Esophagus muscularis mucosa (tissue), 4 donors: ENCODE measurements at regions not wholly inside any gene's neighbourhood (a gene's known extent, or its start where the extent isn't known, plus 50 kb on each side); places are given as distances from the start of the nearest gene placed in this dataset.

Source experiments
- EP300 ChIP-seq: sonication (generic); formaldehyde crosslinking; IDR thresholded peaks from one replicate; pipeline ENCODE4 v1.6.1; 2017; ENCODE audit warnings: antibody characterized with exemption
- POLR2A ChIP-seq: fragments of 450-650 bp; IDR thresholded peaks from one replicate; pipeline ENCODE4 v1.6.1; 2017; ENCODE audit warnings: antibody characterized with exemption, moderate library complexity, mild to moderate bottlenecking, low read depth
- TF ChIP-seq, protein P1 (sequence below), 3 experiments: fragments of 200-600 bp in 2 of 3; fragments of 450-650 bp in 1 of 3; sonication (generic) in 2 of 3; IDR thresholded peaks; one replicate each; pipeline ENCODE4 v1.5.1; 2017 to 2019; ENCODE audit warnings: antibody characterized with exemption in 3 of 3, mild to moderate bottlenecking in 2 of 3, moderate library complexity in 1 of 3

DNA sequence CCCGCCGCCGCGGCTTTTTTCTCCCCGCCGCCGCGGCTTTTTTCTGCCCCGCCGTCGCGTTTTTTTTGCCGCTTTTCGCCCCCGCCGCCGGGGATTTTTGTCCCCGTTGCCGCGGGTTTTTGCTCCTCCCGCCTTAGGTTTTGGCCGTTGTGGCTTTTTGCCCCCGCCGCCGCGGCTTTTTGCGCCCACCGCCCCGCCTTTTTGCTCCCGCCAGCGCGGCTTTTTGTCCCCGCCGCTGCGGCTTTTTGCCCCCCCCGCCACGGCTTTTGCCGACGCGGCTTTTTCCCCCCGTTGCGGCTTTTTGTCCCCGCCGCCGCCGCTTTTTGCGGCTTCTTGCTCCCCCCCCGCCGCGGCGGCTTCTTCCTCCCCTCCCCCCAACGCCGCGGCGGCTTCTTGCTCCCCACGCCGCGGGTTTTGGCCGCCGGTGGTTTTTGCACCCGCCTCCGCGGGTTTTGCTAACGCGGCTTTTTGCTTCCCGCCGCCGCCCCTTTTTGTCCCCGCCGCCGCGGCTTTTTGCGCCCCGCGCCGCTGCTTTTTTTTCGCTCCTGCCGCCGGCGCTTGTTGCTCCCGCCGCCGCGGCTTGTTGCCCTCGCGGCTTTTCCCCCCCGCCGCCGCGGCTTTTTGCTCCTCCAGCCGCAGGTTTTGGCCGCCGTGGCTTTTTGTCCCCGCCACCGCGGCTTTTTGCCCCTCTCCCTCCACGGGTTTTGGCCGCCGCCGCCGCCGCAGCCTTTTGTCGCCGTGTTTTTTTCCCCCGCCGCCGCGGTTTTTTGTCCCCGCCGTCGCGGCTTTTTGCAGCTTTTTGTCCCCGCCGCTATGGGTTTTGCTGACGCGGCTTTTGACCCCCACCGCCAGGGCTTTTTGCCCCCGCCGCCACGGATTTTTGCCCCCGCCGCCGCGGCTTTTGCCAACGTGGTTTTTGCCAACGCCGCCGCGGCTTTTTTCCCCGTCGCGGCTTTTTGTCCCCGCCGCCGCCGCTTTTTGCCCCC lies 150.3 kb downstream of the KCNJ18 start:
- no peak for TF ChIP-seq POLR2A
- TF ChIP-seq, protein P1, sequence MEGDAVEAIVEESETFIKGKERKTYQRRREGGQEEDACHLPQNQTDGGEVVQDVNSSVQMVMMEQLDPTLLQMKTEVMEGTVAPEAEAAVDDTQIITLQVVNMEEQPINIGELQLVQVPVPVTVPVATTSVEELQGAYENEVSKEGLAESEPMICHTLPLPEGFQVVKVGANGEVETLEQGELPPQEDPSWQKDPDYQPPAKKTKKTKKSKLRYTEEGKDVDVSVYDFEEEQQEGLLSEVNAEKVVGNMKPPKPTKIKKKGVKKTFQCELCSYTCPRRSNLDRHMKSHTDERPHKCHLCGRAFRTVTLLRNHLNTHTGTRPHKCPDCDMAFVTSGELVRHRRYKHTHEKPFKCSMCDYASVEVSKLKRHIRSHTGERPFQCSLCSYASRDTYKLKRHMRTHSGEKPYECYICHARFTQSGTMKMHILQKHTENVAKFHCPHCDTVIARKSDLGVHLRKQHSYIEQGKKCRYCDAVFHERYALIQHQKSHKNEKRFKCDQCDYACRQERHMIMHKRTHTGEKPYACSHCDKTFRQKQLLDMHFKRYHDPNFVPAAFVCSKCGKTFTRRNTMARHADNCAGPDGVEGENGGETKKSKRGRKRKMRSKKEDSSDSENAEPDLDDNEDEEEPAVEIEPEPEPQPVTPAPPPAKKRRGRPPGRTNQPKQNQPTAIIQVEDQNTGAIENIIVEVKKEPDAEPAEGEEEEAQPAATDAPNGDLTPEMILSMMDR (IDR thresholded peaks at IDR 0.05), result no peak
- no peak for TF ChIP-seq EP300
